NCI-H1694 (cell line): ENCODE measurements at regions not wholly inside any gene's neighbourhood (a gene's known extent, or its start where the extent isn't known, plus 50 kb on each side); places are given as distances from the start of the nearest gene placed in this dataset.

Experiments
- DNase-seq: peaks from one replicate; lab custom pipeline; 2025; lab: John Stamatoyannopoulos, UW

DNA sequence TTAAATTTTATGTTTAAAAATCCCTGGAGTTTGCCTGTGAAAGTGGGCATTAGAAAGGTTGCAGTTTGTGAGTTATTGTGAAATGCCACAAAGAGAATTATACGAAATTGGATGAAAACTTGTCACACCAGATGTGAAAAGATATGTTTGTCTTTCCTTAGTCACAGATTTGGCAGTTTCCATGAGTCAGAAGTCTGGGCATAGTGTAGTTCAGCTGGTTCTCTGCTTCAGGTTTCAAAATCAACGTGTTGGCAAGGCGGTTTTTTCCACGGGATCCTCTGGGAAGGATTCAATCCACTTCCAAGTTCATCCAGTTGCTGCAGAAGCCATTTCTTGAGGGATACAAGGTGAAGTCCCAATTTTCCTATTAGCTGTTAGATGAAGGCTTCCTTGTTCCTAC is 658.0 kb upstream of the CDH2 start:
- DNase-seq: no peak

DNA sequence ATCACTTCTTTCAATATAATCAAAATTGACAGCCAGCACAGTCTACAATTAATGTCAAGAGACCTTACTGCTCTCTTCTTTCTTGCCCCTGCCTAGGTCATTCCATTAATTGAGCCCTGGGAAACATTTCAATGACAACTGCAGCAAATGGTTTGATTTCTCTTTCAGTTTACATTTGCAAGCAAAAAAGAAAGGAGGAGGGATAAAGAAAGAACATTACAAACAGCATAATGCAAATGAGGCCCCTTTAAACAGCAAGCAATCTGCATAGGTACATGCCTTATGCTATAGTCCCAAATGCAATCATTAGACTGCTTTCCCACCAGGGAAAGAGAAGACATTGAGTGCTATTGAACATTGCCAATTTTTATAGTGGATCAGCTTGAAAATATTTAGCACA is 655.0 kb upstream of the CDH2 start:
- no peak for DNase-seq

DNA sequence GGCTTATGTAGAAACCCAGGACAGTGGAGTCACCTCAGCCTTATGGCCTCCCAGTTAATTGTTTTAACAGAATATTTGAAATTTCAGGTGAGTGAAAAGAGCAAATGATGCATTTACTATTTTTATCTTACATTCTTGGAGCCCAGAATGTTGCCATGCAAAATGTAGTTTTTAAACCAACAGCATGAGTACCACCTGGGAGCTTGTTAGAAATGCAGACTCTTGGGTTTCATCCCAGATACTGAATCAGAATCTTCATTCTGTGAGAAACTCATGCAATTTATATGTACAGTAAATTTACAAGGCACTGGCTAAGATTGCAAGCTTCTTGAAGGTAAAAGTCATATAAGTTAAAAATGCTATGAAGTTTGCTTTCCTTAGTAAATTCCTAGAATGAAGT is 654.5 kb upstream of the CDH2 start:
- no peak for DNase-seq

- DNase-seq: no peak
Measured at GRCh38 chr18:28826107-28826506, 649.2 kb upstream of the CDH2 start.

DNA sequence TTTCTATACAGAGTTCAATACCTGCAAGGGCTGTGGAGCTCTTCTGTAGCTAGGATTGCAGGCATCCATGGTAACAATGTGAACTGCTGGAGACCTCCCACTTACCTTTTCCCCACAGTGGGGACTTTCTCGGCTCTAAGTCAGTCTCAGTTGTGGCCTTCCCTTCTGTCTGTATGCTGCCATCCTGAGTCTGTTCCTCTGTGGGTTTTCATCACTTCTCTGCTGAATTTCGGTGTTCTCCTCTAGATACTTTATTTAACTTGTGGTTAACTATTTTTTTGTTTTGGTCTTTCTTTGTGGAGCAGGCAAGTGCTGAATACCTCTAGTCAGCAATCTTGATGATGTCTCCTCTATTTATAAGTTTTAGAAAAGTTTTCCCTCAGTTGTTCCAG is 647.2 kb upstream of the CDH2 start:
- DNase-seq: no peak

- no peak for DNase-seq
Measured at GRCh38 chr18:28823506-28824182, 646.7 kb upstream of the CDH2 start.

- DNase-seq: no peak
Measured at GRCh38 chr18:28820353-28820752, 643.4 kb upstream of the CDH2 start.

DNA sequence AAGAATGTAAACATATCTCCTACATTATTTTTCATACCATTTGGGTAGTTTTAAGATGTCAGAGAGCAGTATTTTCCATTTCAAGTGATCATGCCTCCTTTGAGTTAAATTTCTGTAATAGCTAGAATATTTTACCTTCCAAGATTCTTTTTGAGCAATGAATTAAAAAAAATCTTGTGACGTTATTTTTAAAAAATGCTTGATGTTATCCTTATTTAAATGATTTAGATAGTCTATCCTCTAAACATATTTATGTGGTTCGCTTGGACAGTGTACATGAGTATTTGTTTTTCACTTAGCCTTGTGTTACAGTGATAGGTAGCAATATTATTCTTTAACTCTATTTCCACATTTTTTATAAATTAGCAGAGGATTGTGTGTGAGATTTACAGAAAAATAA is 639.2 kb upstream of the CDH2 start:
- DNase-seq: no peak

GRCh38 chr18:28814365-28814764 is 637.4 kb upstream of the CDH2 start:
- DNase-seq: no peak

DNA sequence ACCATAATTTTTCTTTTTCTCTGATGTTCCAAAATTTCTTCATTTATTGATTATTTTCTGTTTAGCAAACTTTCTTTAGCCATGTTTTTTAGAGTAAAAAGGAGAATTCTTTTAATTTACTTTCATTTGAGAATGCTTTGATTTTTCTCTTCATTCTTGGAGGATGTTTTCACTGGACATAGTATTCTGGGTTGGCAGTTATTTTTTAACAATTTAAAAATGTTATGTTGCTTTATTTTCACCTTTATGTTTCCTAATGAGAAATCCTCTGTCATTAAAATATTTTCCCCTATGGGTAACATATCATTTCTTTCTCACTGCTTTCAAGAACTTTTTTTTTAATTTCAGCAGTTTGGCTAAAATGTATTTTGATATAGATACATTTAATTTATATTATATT is 631.4 kb upstream of the CDH2 start:
- DNase-seq: no peak

DNA sequence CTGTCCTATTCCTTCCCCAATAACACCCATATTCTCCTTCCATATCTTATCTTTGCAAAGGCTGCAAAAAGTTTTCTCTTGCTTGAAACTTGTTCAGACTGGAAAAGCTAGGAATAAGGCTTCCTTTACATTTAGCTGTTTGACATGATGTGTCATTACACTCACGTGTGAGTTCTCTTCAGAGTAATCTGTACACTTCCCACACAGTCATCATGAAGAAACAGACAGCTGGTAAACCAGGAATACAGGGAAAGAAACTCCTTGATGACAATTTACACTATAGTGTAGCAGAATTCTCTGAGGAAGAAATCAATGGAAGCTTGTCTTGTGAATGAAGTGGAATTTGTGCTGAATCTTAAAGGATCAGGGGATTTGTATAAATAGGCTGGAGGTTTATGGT is 628.6 kb upstream of the CDH2 start:
- DNase-seq: no peak

DNA sequence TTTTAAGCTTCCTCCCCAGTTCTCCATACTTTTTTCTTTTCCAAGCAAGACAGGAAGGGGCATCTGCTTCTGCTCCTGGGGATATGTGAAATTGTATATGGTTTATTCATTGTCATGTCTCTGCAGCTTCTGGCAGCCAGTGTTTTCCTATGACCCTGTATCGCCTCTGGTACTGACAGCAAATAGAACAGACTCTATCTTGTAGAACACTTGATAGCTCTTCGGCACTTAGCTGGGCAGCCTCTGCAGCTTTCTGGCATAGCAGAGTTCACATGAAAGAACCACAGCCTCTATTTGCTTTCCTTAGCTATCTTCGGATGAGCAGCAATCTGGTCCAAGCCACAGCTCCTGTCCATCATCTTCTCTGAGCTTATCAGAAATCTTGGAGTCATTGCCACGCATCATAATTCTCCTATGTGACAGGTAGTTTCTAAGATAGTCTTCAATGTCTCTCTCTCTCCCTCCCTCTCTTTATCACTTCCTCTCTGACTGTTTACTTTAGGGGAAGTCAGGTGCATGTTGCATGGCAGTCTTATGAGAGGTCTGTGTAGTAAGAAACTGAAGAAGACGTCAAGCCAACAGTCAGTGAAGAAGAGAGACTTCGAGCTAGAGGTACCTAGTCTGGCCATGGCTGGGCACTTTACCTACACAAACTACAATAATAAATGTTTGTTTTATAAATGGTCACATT is 627.7 kb upstream of the CDH2 start:
- DNase-seq: no peak

DNA sequence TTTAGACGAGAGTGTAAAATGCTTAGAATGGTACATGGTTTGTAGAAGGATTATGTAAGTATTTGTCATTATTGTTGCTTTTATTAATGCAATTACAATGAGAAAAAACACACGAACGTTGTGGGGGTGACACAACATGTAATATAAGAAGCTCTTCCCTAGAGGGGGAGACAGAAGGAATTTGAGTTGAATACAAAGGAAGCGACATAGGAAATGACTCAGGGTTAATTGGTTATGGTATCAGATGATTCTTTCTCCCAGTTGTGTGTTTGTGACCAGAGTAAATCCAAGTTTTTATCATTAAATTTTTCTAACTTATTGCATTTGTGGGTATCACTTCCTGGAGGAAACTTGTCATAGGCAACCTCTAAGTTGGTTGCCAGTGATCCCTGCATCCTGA is 625.6 kb upstream of the CDH2 start:
- no peak for DNase-seq

- no peak for DNase-seq
Measured at GRCh38 chr18:28801876-28802275, 624.9 kb upstream of the CDH2 start.

- no peak for DNase-seq
Measured at GRCh38 chr18:28794459-28795245, 617.7 kb upstream of the CDH2 start.

- no peak for DNase-seq
Measured at GRCh38 chr18:28793901-28794300, 617.0 kb upstream of the CDH2 start.

- DNase-seq: no peak
Measured at GRCh38 chr18:28792404-28793086, 615.6 kb upstream of the CDH2 start.

- DNase-seq: no peak
Measured at GRCh38 chr18:28791101-28791500, 614.2 kb upstream of the CDH2 start.

DNA sequence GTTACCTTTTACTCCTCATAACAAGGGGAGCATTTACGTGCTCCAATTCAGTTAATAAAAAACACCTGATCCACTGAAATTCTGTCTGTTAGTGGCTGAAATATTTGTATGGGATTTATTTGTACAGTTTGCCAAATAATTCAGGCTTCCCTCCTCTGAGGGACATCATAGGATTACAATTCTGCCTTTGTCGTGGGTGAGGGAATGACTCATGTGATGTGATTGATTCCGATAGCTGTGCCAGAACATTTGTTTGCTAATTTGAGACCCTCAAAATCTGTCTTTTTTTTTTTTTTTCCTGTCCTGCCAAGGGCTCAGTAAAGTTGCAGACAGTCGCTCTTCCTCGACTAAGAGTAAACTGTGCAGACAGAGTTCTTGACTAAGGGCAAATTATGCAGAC is 612.6 kb upstream of the CDH2 start:
- DNase-seq: no peak

- DNase-seq: no peak
Measured at GRCh38 chr18:28786926-28787325, 610.0 kb upstream of the CDH2 start.

DNA sequence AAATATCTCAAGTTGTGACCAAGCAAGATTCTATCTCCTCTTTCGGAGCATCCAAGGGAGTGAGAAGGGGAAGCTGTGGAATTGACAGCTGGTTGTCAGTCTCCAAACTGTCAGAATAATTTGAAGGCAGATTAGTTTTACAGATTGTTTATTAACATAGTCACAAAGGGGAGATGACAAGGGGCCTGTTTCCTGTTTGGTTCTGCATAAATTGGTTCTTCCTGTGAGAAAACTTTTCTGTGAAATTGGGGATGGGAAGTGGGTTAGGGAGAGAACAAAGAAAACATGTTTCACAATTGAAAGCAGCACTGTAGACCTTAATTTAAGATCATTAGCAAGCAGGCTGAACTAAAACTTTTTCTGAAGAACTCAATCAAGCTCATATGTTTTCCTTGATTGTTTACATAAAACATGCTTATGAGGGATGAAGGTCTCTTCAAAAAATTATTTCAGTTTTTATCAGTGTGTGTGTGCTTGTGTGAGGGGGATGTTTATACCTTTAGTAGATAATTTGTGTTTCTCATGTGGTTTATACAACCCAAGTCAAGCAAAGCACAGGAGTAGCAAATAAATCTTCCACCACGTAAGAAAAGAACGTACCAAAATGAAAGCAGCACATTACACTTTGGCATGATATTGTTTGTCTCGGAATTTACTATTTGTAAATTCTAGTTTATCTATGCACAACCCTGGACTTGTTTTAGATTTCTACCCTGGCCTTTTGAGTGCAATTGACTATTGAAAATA is 604.9 kb upstream of the CDH2 start:
- no peak for DNase-seq

GRCh38 chr18:28778706-28779105 is 601.8 kb upstream of the CDH2 start:
- no peak for DNase-seq
